Naive thymus-derived CD4-positive, alpha-beta T cell (primary cell): ENCODE measurements at regions not wholly inside any gene's neighbourhood (a gene's known extent, or its start where the extent isn't known, plus 50 kb on each side); places are given as distances from the start of the nearest gene placed in this dataset.
A peak's percentile ranks its signal among the peaks of the same experiment; 100 is the strongest.
"Not testable (repeated sequence)": the region's sequence is repeated elsewhere in the genome, so short reads cannot be mapped to it uniquely, and the experiment has no call there.

Experiments used
- ATAC-seq: fragments of 150-1000 bp; cut with Tn5 transposase; 2 replicates; pipeline ENCODE4 v1.10.0; 2021; ENCODE audit warnings: mild to moderate bottlenecking, moderate library complexity
- CTCF ChIA-PET: fragments of 350-600 bp; sonication (Branson Sonifier 250); formaldehyde crosslinking; loops from one replicate; lab custom pipeline; 2021; ENCODE audit warnings: antibody characterized with exemption; lab: Charles Lee
- POLR2A ChIA-PET: fragments of 350-600 bp; sonication (Branson Sonifier 250); formaldehyde crosslinking; loops from one replicate; lab custom pipeline; 2021; ENCODE audit warnings: antibody characterized with exemption, inconsistent platforms; lab: Charles Lee
- DNase-seq, 9 donors: peaks; one replicate each; pipeline versions ENCODE4 v3.0.0 to v3.0.0-alpha.2; 2020 to 2022; ENCODE audit warnings: mixed read lengths in 1 of 9
- H3K27ac ChIP-seq: one replicate; pipeline ENCODE4 v1.7.0; 2013; ENCODE audit warnings: mild to moderate bottlenecking, low read depth, low read length, moderate library complexity
- H3K27me3 ChIP-seq, 2 donors: one replicate each; pipeline ENCODE4 v1.7.0; 2013; ENCODE audit warnings: low read length in 2 of 2, mild to moderate bottlenecking in 2 of 2, moderate library complexity in 2 of 2; ENCODE audit not compliant: control insufficient read depth in 2 of 2, insufficient read depth in 2 of 2
- H3K36me3 ChIP-seq, 3 experiments: 1 replicate in 2 of 3; 2 replicates in 1 of 3; pipeline ENCODE4 v1.7.0; 2013; ENCODE audit warnings: low read length in 3 of 3, mild to moderate bottlenecking in 3 of 3, moderate library complexity in 1 of 3; ENCODE audit not compliant: insufficient read depth in 3 of 3, control insufficient read depth in 2 of 3
- H3K4me1 ChIP-seq, 2 donors: one replicate each; pipeline ENCODE4 v1.7.0; 2013; ENCODE audit warnings: low read length in 2 of 2, mild to moderate bottlenecking in 2 of 2, moderate library complexity in 1 of 2; ENCODE audit not compliant: control insufficient read depth in 2 of 2, insufficient read depth in 2 of 2
- H3K4me3 ChIP-seq: 2 replicates; pipeline ENCODE4 v1.7.0; 2013; ENCODE audit warnings: mild to moderate bottlenecking, low read length
- H3K9me3 ChIP-seq, 3 experiments: 1 replicate in 2 of 3; 2 replicates in 1 of 3; pipeline ENCODE4 v1.7.0; 2013; ENCODE audit warnings: low read length in 3 of 3; ENCODE audit not compliant: control insufficient read depth in 2 of 3
- H3K27ac Mint-ChIP-seq, 9 donors: one replicate each; pipeline ENCODE4 v1.8.0; 2020 to 2022; ENCODE audit warnings: mixed read lengths in 9 of 9, mild to moderate bottlenecking in 8 of 9, moderate library complexity in 5 of 9, inconsistent platforms in 2 of 9
- H3K27me3 Mint-ChIP-seq, 5 donors: one replicate each; pipeline ENCODE4 v1.8.0; 2021 to 2022; ENCODE audit warnings: mixed read lengths in 5 of 5, mild to moderate bottlenecking in 1 of 5
- H3K36me3 Mint-ChIP-seq, 5 donors: one replicate each; pipeline ENCODE4 v1.8.0; 2020 to 2022; ENCODE audit warnings: mixed read lengths in 5 of 5, mild to moderate bottlenecking in 3 of 5, inconsistent platforms in 1 of 5
- H3K4me1 Mint-ChIP-seq, 7 donors: one replicate each; pipeline ENCODE4 v1.8.0; 2020 to 2022; ENCODE audit warnings: mixed read lengths in 7 of 7, mild to moderate bottlenecking in 3 of 7, inconsistent platforms in 1 of 7
- H3K4me3 Mint-ChIP-seq, 10 donors: one replicate each; pipeline ENCODE4 v1.8.0; 2020 to 2022; ENCODE audit warnings: mild to moderate bottlenecking in 10 of 10, mixed read lengths in 10 of 10, moderate library complexity in 6 of 10, inconsistent platforms in 2 of 10
- H3K9me3 Mint-ChIP-seq, 11 donors: one replicate each; pipeline ENCODE4 v1.8.0; 2020 to 2022; ENCODE audit warnings: mixed read lengths in 11 of 11, mild to moderate bottlenecking in 4 of 11, inconsistent platforms in 1 of 11, moderate library complexity in 1 of 11
- intact Hi-C, 2 donors: fragments of 100-400 bp; cut with micrococcal nuclease; formaldehyde crosslinking; loops; one replicate each; pipeline ENCODE4 v1.15.1; 2023

DNA sequence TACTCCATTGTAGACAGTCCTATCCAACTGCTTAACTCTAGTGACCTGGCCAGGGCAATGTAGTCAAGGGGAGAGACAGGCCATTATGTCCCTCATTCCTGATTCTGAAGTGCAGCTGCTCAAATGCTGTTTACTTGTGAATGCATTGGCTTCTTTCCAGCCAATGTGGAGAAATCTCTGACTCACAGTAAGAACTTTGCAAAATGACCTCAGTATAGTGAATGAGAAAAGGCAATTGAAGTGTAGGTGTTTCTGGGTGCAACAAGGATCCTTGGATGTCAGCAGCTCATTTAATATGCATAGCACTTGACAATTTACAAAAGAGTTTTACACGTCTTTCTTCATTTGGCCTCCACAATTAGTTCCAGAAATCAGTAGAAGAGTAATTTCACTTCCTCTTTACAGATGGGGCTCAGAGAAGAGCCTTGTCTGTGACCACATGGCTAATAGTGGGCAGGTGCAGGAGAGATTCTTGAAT, 367.2 kb downstream of the OSTF1 start:
- Mint-ChIP-seq H3K36me3 (no peaks in the 10 kb centered on the region), H3K9me3 (peaks cover 0 to 2% (median 0%) of the 10 kb centered on the region in 11 donors), H3K4me1 (peaks cover 0 to 2% (median 0%) of the 10 kb centered on the region in 7 donors), H3K27ac (no peak overlapping the region), H3K27me3 (peaks cover 0 to 12% (median 6%) of the 10 kb centered on the region in 5 donors), H3K4me3 (no peak overlapping the region)
- DNase-seq (no peak), ATAC-seq (peak; percentile 20)
- intact Hi-C loops, result no loop called here
- no peaks in the 10 kb centered on the region for H3K9me3 ChIP-seq
- no peak overlapping the region for H3K27ac ChIP-seq
- ChIA-PET POLR2A (no interaction called here), CTCF (no interaction called here)
- no peaks in the 10 kb centered on the region for H3K4me1 ChIP-seq
- no peaks in the 10 kb centered on the region for H3K36me3 ChIP-seq
- no peaks in the 10 kb centered on the region for H3K27me3 ChIP-seq
- H3K4me3 ChIP-seq, result no peak overlapping the region

DNA sequence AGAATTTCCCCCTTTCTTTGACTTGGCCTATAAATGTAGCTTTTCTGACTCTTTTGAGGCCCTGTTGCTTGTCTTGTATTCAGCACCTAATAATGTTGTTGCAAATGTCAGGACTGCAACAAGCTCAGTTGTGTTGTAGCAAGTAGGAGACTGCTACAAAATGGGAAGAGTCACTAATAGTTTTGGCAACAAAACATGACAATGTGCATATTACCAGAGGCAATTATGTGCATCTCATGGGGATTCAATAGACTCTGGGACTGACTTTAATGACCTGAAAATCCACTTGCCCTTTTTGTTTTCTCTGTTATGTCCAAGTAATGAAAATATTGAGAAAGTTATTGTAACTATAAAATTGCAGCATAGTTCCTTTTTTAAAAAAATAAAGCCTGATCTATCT, 368.4 kb downstream of the OSTF1 start:
- Histone ChIP-seq H3K9me3 (no peaks in the 10 kb centered on the region), H3K27me3 (no peaks in the 10 kb centered on the region), H3K4me3 (no peak overlapping the region), H3K36me3 (no peaks in the 10 kb centered on the region), H3K27ac (no peak overlapping the region), H3K4me1 (no peaks in the 10 kb centered on the region)
- no peak for ATAC-seq
- no peak for DNase-seq
- H3K4me3 Mint-ChIP-seq, result no peak overlapping the region
- peaks cover 0 to 2% (median 0%) of the 10 kb centered on the region in 11 donors for H3K9me3 Mint-ChIP-seq
- POLR2A ChIA-PET, result no interaction called here
- no peak overlapping the region for H3K27ac Mint-ChIP-seq
- intact Hi-C loops, result no loop called here
- CTCF ChIA-PET, result interaction anchor here (0.6 to 0.7 kb wide), 2 partner anchors 12 to 1997 kb away, joined by 3 read pairs; no protein-coding TSS in a partner anchor
- peaks cover 0 to 7% (median 4%) of the 10 kb centered on the region in 5 donors for H3K27me3 Mint-ChIP-seq
- no peaks in the 10 kb centered on the region for H3K36me3 Mint-ChIP-seq
- H3K4me1 Mint-ChIP-seq, result peaks cover 0 to 2% (median 0%) of the 10 kb centered on the region in 7 donors

DNA sequence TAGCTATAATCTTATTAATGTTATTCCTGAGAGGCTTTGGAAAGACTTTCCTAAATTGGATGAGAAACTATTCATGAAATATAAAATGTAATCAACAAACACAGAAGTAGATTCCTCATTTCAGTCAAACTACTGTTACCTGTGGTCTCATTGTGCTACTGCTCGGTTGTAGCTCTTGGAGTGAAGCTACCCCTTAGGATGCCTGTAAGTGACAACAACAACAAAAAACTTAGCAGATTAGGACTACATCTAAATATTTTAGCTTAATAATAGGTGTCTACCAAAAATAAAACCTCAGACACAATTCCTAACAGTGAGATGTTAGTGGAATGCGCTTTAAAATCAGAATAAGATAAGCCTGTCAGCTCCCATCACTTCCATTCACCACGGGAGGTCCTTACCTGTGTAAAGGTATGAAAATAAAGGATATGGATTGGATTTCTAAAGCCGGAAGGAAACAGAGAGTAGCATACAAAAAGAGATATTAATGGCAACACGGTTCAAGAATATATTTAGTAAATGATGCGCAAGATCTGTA, 369.2 kb downstream of the OSTF1 start:
- no peaks in the 10 kb centered on the region for H3K9me3 ChIP-seq
- Mint-ChIP-seq H3K27me3 (peaks cover 0 to 7% (median 3%) of the 10 kb centered on the region in 5 donors), H3K36me3 (no peaks in the 10 kb centered on the region), H3K4me1 (peaks cover 0 to 2% (median 0%) of the 10 kb centered on the region in 7 donors), H3K4me3 (no peak overlapping the region), H3K27ac (no peak overlapping the region), H3K9me3 (peaks cover 0 to 2% (median 0%) of the 10 kb centered on the region in 11 donors)
- H3K27me3 ChIP-seq, result no peaks in the 10 kb centered on the region
- POLR2A ChIA-PET, result no interaction called here
- H3K4me1 ChIP-seq, result no peaks in the 10 kb centered on the region
- no peak for ATAC-seq
- H3K4me3 ChIP-seq, result no peak overlapping the region
- intact Hi-C loops, result no loop called here
- no peak for DNase-seq
- CTCF ChIA-PET, result no interaction called here
- H3K27ac ChIP-seq, result no peak overlapping the region
- no peaks in the 10 kb centered on the region for H3K36me3 ChIP-seq

DNA sequence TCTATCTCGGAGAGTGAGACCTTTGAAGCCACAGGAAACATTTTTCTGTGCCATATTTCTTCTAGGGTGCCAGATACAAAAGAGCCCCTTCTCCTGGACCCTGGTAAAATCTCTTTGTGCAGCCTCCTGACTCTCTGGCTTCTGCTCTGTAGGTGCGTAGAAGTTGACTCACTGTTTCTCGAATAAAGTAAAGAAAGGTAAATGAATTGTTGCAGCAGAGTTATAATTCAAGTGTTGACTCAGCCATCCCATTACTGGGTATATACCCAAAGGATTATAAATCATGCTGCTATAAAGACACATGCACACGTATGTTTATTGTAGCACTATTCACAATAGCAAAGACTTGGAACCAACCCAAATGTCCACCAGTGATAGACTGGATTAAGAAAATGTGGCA, 371.0 kb downstream of the OSTF1 start:
- H3K27ac ChIP-seq, H3K27me3 ChIP-seq, H3K27ac Mint-ChIP-seq, H3K36me3 ChIP-seq, H3K4me1 ChIP-seq, CTCF ChIA-PET, H3K36me3 Mint-ChIP-seq, POLR2A ChIA-PET, H3K4me1 Mint-ChIP-seq, H3K27me3 Mint-ChIP-seq, H3K9me3 Mint-ChIP-seq, DNase-seq, H3K4me3 ChIP-seq, intact Hi-C loops, ATAC-seq, H3K9me3 ChIP-seq, H3K4me3 Mint-ChIP-seq: not testable (repeated sequence)

DNA sequence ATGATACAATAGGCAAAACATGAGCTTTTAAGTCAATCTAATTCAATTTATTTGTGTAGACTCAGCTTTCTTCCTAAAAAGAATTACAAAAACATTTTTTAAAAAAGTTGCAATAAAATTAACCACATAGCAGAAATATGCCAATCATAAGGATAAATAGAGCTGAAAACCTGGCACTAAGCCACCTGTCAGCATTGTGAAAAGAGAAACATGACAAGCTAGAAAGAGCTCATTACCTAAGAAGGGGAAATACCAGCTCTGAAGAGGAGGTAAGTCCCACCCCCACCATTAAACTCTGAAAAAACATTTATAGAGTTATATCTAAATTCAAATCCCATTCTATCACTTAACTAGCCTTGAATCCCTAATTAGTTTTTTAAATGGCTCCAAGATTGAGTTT, 372.9 kb downstream of the OSTF1 start:
- ChIA-PET POLR2A (no interaction called here), CTCF (no interaction called here)
- no peaks in the 10 kb centered on the region for H3K9me3 ChIP-seq
- no peaks in the 10 kb centered on the region for H3K4me1 ChIP-seq
- Mint-ChIP-seq H3K27me3 (peaks cover 0 to 6% (median 4%) of the 10 kb centered on the region in 5 donors), H3K4me3 (no peak overlapping the region), H3K9me3 (peaks cover 0 to 2% (median 0%) of the 10 kb centered on the region in 11 donors), H3K4me1 (no peaks in the 10 kb centered on the region), H3K27ac (no peak overlapping the region), H3K36me3 (no peaks in the 10 kb centered on the region)
- H3K27ac ChIP-seq, result no peak overlapping the region
- ATAC-seq (no peak), DNase-seq (no peak)
- no peaks in the 10 kb centered on the region for H3K27me3 ChIP-seq
- intact Hi-C loops, result no loop called here
- no peak overlapping the region for H3K4me3 ChIP-seq
- no peaks in the 10 kb centered on the region for H3K36me3 ChIP-seq

DNA sequence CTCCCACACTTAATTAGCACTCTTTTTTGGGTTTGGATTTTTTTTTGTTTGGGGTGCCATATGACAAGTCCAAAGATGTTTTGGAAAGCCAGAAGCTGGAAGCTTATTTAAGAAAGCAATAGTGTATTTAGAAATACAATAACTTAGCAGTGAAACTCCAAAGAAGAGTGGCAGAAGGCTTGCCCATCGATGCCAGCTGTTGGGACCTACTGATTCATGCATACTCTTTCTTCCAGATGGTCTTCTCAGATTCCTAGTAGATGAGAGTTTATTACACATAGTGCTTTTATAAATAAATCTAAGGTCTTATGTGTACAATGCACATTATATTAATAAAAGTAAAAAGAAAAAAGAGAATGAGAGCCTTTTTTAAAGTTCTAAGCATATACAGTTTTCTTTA, 374.6 kb downstream of the OSTF1 start:
- Mint-ChIP-seq H3K36me3 (no peaks in the 10 kb centered on the region), H3K9me3 (peaks cover 0 to 2% (median 0%) of the 10 kb centered on the region in 11 donors), H3K27me3 (peaks cover 0 to 9% (median 4%) of the 10 kb centered on the region in 5 donors), H3K4me3 (no peak overlapping the region), H3K4me1 (no peaks in the 10 kb centered on the region), H3K27ac (no peak overlapping the region)
- Histone ChIP-seq H3K4me3 (no peak overlapping the region), H3K36me3 (no peaks in the 10 kb centered on the region), H3K27me3 (no peaks in the 10 kb centered on the region), H3K4me1 (no peaks in the 10 kb centered on the region), H3K9me3 (no peaks in the 10 kb centered on the region), H3K27ac (no peak overlapping the region)
- CTCF ChIA-PET, result interaction anchor here (0.6 kb wide), 1 partner anchor 326 kb away, joined by 3 read pairs; no protein-coding TSS in a partner anchor
- POLR2A ChIA-PET, result no interaction called here
- no peak for ATAC-seq
- no peak for DNase-seq
- intact Hi-C loops, result no loop called here

DNA sequence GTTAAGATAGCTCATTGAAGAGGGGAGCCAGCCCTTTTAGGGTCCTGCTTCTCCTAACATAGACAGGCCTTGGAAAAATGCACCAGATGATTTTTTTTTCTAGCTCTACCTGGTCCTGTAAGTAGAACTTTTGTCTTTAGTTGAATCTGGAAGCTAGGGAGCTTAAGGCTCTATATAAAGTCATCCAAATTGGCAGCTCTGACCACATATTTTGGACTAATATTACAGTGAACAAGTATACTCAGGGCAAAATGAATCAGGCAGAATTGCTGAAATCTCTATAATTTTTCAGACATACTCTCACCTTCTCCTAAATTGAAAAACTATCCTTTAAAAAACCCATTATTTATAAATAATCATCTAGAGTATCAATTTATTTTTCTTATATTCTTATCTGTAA, 375.6 kb downstream of the OSTF1 start:
- H3K4me3 ChIP-seq, result no peak overlapping the region
- H3K4me3 Mint-ChIP-seq, result no peak overlapping the region
- no peaks in the 10 kb centered on the region for H3K36me3 ChIP-seq
- H3K27me3 ChIP-seq, result no peaks in the 10 kb centered on the region
- no peaks in the 10 kb centered on the region for H3K36me3 Mint-ChIP-seq
- no peaks in the 10 kb centered on the region for H3K4me1 ChIP-seq
- H3K27me3 Mint-ChIP-seq, result peaks cover 0 to 10% (median 0%) of the 10 kb centered on the region in 5 donors
- no peak overlapping the region for H3K27ac ChIP-seq
- H3K9me3 ChIP-seq, result no peaks in the 10 kb centered on the region
- CTCF ChIA-PET, result no interaction called here
- no peak overlapping the region for H3K27ac Mint-ChIP-seq
- DNase-seq (no peak), ATAC-seq (no peak)
- intact Hi-C loops, result no loop called here
- POLR2A ChIA-PET, result no interaction called here
- H3K9me3 Mint-ChIP-seq, result peaks cover 0 to 5% (median 0%) of the 10 kb centered on the region in 11 donors
- no peaks in the 10 kb centered on the region for H3K4me1 Mint-ChIP-seq
